ENCODE measurements at regions not wholly inside any gene's neighbourhood (a gene's known extent, or its start where the extent isn't known, plus 50 kb on each side); places are given as distances from the start of the nearest gene placed in this dataset.

DNA sequence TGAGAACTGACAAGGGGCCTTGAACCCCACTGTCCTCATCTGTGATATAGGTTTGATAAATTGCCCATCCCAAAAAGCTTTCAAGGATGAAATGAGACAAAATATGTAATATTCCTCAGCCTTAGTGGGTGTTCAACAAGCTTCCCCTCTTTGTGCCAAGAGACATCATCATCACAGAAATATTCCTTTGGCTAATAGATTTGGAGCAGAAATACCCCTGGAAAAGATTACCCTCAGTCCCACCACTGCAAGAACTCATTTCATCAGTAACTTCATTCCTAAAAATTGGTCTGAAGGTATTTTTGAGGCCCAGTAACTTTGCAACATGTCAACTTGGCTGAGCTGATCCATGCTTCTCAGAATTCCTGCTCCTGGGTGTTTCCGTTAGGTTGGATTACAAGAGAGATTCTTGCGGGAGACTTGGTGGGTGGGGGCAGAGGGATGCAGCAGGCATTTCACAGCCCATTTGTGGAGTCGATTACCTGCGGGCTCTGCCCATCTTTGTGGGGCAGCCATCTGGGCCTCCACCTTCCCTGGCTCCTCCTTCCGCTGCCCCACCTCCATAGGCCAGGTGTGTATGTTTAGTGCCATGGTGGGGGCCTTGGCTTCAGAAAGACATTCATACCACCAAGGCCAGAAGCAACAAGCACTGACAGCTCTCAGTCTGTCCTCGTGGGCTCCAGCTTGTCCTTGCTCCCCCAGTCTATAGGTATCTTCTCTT, 263.9 kb downstream of the GLI2 start:
- TF ChIP-seq, protein P1, sequence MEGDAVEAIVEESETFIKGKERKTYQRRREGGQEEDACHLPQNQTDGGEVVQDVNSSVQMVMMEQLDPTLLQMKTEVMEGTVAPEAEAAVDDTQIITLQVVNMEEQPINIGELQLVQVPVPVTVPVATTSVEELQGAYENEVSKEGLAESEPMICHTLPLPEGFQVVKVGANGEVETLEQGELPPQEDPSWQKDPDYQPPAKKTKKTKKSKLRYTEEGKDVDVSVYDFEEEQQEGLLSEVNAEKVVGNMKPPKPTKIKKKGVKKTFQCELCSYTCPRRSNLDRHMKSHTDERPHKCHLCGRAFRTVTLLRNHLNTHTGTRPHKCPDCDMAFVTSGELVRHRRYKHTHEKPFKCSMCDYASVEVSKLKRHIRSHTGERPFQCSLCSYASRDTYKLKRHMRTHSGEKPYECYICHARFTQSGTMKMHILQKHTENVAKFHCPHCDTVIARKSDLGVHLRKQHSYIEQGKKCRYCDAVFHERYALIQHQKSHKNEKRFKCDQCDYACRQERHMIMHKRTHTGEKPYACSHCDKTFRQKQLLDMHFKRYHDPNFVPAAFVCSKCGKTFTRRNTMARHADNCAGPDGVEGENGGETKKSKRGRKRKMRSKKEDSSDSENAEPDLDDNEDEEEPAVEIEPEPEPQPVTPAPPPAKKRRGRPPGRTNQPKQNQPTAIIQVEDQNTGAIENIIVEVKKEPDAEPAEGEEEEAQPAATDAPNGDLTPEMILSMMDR (IDR thresholded peaks at IDR 0.05), result no peak
- TF ChIP-seq POLR2A (IDR thresholded peaks at IDR 0.05), result no peak
